ENCODE measurements at regions not wholly inside any gene's neighbourhood (a gene's known extent, or its start where the extent isn't known, plus 50 kb on each side); places are given as distances from the start of the nearest gene placed in this dataset.
"Not testable (repeated sequence)": the region's sequence is repeated elsewhere in the genome, so short reads cannot be mapped to it uniquely, and the experiment has no call there.

- DNase-seq (ENCODE audit: low spot score), result no peak
Measured at GRCh38 chr5:117624201-117624600, 1049.6 kb upstream of the SEMA6A start.

- peak; percentile 4 for DNase-seq (ENCODE audit: low spot score)
Measured at GRCh38 chr5:117623042-117623805, 1048.6 kb upstream of the SEMA6A start.

DNA sequence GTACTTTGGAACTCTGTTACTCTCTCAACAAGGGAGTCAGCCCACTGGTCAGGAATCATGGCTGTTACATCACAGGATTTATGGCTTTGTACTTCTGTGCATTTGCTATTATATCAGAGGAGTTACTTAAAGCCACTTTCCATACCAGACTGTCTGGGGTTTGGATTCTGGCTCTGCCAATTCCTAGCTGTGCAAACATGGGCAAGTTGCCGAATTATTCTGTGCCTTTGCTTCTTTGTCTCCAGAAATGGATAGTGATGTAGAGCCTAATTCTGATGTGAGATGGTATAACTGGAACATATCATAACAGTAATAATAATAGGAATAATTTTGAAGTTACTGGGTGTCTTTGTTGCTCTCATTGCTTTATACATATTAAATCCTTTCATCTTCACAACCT lies 1047.3 kb upstream of the SEMA6A start:
- no peak for DNase-seq (ENCODE audit: low spot score)

DNA sequence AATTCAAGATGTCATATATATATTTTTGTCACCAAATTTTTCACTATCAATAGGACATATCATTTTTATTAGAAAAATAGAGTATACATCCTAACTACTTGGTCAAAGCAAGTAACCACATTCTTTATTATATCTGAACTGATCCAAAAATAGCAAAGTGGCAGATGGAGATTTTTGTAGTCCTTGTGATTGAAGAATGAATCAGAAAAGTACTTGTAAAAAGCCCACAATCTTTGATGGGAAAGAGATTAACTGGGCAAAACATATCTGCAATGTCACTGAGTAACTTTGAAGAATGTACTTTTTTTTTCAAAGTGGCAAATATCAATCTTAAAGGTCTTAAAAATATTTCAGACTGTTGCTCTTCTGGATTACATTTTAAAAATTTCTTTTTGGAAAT lies 1040.6 kb upstream of the SEMA6A start:
- no peak for DNase-seq (ENCODE audit: low spot score)

DNA sequence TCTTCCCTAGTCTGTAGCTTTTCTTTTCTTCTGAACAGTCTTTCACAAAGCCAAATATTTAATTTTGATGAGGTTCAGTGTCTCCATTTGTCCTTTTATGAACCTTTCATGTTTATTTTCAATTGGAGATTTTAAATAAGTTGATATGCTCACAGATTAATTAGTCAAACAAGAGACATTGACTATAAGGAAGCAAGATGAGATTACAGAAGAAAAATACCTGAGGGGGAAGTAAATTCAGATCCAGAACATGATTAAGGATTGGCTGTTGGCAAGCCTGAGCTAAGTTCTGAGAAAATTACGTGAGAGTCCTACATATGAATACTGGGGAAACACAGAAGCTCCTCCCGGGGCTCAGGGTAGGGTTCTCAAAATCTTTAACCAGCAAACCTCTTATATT lies 1039.8 kb upstream of the SEMA6A start:
- no peak for DNase-seq (ENCODE audit: low spot score)

DNA sequence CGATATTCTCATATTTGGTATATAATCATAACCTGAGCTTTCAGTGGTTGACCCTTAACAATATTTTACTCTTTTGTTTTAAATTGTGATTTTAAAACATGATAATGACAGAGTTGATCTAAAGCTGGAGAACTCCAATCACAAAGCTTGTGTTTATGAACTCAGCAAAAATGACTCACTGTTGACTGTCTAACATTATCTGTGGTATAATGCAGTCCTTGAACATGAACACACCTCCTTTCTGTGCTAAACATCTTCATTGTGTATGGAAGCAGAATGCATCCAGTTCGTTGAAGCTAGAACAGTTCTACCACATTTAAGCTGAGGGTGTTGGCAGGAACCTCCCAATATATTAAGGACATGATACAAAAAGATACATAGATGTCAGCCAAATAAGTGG lies 1030.2 kb upstream of the SEMA6A start:
- DNase-seq (ENCODE audit: low spot score), result no peak

GRCh38 chr5:117599811-117600210 lies 1025.2 kb upstream of the SEMA6A start:
- DNase-seq (ENCODE audit: low spot score), result not testable (repeated sequence)

DNA sequence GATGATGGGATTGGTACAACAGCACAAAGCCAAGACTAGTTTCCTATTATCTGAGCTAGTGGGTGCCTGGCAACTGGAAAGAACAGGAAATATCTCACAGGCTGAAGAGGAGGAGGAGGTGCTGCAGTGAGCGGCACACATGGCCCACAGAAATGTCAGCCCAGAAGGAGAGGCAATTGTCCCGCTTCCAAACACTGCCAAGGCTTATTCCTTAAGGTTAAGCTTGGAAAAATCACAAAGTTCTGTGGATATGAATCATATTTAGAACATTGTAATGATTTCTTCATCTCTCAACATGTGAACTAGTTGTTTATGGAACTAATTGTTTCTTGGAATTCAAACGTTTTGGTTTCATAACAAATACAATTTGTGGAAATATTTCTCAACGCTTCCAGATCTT lies 1019.5 kb upstream of the SEMA6A start:
- no peak for DNase-seq (ENCODE audit: low spot score)

DNA sequence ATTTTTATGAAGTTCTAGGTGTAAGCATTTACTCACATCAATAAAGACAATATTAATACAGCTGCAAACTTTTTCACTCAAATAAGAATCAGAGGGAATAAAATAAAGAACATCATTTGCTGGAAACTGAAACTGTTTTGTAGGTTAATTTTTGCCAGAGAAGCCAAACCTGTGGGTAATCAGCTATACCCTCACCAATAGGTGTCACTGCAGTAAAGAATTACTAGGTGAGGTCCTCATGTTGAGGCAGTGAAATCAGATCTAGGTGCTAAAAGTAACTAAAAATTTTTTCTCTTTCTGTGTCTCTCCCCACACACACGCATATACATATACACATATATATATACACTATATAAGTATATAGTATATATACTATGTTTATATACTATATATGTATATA lies 1016.3 kb upstream of the SEMA6A start:
- peak; percentile 41 for DNase-seq (ENCODE audit: low spot score)

DNA sequence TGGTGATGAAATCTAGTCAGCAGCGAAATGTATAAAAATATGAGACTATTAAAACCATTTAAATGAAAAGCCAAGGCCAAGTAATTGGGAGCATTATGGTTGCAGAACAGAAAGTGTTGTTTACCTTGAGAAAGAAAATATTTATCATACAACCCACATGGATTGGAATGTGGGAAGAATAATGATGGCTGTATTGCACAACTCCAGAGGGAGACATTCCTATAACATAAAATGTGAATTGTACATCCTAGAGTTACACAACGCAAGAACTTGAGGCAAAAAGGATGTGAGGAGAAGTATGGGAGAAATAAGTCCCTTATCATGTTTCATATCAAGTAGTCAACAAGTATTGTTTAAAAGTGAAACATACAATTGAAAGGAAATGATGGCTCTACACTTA lies 1014.0 kb upstream of the SEMA6A start:
- DNase-seq (ENCODE audit: low spot score), result no peak

DNA sequence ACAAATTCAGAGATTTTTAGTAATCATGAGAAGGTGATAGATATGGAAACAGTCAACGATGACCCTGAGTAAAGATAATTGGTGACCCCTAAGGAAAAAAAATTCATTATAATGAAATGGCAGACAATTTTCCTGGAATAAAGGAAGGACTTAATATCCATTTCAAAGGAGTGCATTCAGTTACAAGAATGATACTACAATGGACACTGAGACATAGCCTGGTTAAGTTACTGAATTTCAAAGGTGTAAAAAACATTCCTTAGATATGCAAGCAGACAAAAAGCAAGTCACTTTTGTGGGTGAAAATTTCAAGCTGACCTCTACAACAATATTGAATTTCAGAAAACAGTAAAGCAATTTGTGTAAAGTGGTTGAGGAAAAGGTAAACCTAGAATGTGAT lies 1012.5 kb upstream of the SEMA6A start:
- DNase-seq (ENCODE audit: low spot score), result no peak

DNA sequence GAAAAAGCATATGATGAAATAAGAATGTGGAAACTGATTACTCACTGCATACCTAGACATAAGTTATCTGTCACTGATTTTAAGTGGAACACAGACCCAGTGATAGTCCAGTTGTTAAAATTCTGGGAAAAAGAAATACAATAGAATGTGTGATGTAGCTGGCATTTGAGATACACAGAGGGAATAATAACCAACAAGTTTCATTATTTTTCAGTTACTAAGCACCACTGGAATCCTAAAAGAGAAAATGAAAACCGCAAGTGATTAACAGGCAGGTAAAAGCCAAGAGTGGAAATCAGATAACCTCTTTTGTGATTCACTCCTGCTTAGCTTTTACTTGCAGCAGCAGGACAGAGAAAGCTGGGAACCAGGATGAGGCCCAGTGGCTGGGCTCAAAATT lies 994.0 kb upstream of the SEMA6A start:
- DNase-seq (ENCODE audit: low spot score), result no peak

DNA sequence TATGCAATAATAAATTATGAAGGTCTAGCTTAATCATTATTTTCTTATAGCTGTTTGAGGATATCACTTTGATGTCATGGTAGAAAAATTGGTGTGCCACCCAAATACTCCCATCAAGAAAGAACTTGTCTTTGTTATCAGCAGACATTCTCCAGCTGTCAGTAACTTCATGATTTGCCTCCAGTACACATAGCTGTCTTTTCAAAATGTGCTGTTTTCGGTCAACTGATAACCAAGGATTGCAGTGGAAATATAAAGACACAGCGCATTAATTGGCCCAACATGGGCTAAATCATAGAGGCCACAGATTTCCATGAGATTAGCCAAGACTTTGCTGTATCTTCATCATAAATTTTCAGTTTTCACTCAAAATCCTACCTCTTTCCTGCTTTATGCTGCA lies 993.5 kb upstream of the SEMA6A start:
- no peak for DNase-seq (ENCODE audit: low spot score)

DNA sequence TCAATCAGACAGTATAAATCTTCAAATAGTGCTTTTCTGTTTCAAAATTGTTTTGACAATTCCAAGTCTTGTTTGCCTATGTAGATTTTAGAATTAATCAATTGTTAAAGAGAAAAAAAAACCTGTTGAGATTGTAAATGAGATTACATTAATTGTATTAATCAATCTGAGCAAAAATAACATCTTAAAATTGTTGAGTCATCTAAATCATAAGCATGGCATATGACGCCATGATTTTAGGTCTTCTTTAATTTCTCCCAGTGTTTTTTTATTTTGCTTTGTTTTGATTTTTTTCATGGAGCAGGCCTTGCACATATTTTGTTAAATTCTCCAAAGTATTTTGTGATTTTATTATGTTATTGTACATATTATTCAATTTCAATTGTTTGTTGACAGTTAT lies 988.0 kb upstream of the SEMA6A start:
- DNase-seq (ENCODE audit: low spot score), result no peak

DNA sequence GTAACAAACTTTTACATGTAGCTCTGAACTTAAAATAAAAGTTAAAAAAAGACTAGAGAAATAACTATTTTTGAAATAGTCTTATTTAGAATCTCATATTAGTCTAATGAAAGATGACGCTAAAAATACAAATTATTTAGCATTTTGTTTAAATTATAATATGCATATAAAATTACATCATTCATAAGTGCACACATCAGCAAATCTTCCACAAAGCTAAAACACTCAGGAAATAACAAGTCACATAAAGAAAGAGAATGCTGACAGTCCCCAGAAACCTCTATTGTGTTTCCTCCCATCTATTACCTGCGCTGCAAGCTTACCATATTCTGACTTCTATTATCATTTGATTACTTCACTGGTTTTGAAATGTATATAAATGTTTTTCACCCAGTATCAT lies 986.9 kb upstream of the SEMA6A start:
- no peak for DNase-seq (ENCODE audit: low spot score)

GRCh38 chr5:117559005-117559844 lies 984.6 kb upstream of the SEMA6A start:
- no peak for DNase-seq (ENCODE audit: low spot score)

GRCh38 chr5:117551236-117551635 lies 976.6 kb upstream of the SEMA6A start:
- DNase-seq (ENCODE audit: low spot score), result no peak

- DNase-seq (ENCODE audit: low spot score), result no peak
Measured at GRCh38 chr5:117547192-117547591, 972.6 kb upstream of the SEMA6A start.

DNA sequence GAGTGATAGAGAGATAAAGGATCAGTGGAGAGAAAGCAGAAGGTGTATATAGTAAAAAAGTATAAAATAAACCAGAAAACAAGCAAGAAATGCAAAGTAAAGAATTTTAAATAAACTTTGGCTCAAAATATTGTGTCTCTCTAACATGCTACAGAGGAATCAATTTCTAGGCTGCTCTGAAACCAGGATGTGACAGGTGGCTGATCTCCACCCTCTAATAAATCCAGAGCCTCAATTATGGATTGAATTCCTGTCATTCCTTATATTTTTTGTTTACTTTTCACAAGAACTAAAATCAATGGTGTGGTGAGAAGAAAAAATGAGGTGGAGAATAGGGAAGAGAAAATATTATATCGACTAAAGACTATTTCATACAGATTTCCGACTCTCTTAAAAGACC lies 965.1 kb upstream of the SEMA6A start:
- DNase-seq (ENCODE audit: low spot score), result no peak

GRCh38 chr5:117533792-117534191 lies 959.2 kb upstream of the SEMA6A start:
- no peak for DNase-seq (ENCODE audit: low spot score)

DNA sequence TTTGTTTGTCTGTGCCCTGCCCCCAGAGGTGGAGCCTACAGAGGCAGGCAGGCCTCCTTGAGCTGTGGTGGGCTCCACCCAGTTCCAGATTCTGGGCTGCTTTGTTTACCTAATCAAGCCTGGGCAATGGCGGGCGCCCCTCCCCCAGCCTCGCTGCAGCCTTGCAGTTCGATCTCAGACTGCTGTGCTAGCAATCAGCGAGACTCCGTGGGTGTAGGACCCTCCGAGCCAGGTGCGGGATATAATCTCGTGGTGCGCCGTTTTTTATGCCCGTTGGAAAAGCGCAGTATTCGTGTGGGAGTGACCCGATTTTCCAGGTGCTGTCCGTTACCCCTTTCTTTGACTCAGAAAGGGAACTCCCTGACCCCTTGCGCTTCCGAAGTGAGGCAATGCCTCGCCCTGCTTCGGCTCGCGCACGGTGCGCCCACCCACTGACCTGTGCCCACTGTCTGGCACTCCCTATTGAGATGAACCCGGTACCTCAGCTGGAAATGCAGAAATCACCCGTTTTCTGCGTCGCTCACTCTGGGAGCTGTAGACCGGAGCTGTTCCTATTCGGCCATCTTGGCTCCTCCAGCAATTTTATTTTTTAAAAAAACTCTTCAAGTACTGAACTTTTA lies 958.5 kb upstream of the SEMA6A start:
- not testable (repeated sequence) for DNase-seq (ENCODE audit: low spot score)

- no peak for DNase-seq (ENCODE audit: low spot score)
Measured at GRCh38 chr5:117519957-117520500, 945.4 kb upstream of the SEMA6A start.

- no peak for DNase-seq (ENCODE audit: low spot score)
Measured at GRCh38 chr5:117504305-117504704, 929.7 kb upstream of the SEMA6A start.
